ENCODE measurements at regions not wholly inside any gene's neighbourhood (a gene's known extent, or its start where the extent isn't known, plus 50 kb on each side); places are given as distances from the start of the nearest gene placed in this dataset.

DNA sequence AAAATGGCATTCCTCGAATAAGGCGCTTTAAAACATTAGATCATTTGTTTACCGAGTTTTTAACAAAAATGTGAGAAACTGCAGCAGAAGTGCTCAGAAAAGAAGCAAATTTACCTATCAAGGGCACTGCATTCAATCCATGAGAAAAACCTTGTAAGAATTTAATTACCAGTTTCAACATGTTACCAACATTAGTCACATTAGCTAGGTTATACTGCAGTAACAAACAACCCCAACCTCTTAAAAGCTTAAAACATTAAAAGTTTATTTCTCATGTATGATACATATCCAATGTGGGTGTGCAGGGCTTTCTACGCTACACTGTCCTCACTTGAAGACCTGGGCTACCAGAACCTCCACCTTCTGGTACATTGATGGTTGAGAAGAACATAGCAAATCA, 68.1 kb upstream of the CCBE1 start:
- TF ChIP-seq CTCF (IDR thresholded peaks at IDR 0.05; ENCODE audit: extremely low read depth in 1 of 2, insufficient read depth in 1 of 2, low read depth in 1 of 2, low read length in 2 of 2): no peak
- TF ChIP-seq POLR2A (IDR thresholded peaks at IDR 0.05; ENCODE audit: low read depth, low read length): no peak
- no peak for TF ChIP-seq EZH2 (IDR thresholded peaks at IDR 0.05; ENCODE audit: borderline replicate concordance, low read depth, low read length, severe bottlenecking)
- TF ChIP-seq POLR2AphosphoS5 (IDR thresholded peaks at IDR 0.05; ENCODE audit: insufficient read depth, low read depth, low read length): no peak
- TF ChIP-seq, protein P1, sequence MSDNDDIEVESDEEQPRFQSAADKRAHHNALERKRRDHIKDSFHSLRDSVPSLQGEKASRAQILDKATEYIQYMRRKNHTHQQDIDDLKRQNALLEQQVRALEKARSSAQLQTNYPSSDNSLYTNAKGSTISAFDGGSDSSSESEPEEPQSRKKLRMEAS (IDR thresholded peaks at IDR 0.05; ENCODE audit: insufficient read depth, insufficient read length): no peak
- no peak for TF ChIP-seq FOS (IDR thresholded peaks at IDR 0.05; ENCODE audit: borderline replicate concordance, insufficient read depth, low read length)
